ENCODE measurements at regions not wholly inside any gene's neighbourhood (a gene's known extent, or its start where the extent isn't known, plus 50 kb on each side); places are given as distances from the start of the nearest gene placed in this dataset.
"Not testable (repeated sequence)": the region's sequence is repeated elsewhere in the genome, so short reads cannot be mapped to it uniquely, and the experiment has no call there.

DNA sequence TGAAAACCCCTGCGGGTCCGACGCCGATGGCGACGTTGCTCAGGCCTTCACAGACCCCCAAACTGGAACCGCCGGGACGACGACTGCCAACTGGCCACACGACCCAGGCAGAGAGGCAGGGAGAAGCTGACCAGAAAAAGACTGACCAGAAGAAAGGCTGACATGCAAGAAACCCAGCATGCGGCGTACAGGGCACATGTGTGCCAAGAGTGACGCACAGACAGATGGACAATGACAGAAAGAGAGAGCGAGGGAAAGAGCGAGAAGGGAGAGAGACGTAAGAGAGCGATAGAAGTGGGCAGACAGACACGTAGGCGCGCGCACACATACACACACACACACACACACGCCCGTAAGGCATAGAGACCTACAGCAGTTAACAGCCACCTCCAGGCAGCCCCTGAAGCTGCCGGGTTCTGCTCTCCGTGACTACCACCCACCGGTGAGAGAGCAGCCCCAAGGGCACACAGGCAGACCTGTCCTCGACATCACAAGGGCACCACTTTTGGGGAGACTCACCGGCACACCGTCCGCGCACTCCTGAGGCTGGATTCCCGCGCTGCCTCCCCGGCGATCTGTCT lies 67.2 kb upstream of the ZNF527 start:
- DNase-seq (ENCODE audit: low read depth in 2 of 2): no peak

DNA sequence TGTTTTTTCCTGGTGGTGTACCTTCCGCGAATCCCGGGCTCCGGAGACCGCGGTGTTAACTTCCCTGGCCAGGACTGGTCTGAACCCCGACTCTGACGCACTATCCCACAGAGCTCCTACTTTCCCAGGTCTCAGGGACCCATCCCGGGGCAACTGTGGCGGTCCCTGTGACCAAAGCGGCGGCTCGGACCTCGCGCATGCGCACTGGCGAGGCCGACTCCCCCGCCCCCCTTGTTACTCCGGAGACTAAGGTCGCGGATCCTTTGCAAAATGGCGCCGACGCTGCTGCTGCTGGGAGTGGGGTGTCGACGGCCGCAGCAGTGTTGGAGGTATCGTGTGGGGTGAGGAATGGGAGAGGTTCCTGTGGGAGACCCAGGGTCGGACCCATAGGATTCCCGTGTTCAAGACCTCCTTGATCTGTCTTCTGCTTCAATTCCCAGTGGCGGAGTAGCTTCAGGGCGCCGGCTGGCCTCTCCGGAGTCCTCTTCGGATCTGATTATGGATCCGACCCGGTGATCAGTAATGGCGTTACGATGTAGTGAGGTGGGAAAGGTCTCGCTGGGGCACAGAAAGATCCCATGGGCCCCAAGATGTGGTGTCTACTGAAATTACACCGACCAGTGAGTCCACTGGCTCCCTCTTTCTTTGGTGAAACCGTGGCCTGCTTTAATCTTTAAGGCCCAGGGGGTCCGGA lies 66.6 kb upstream of the ZNF527 start:
- DNase-seq (ENCODE audit: low read depth in 2 of 2): no peak

DNA sequence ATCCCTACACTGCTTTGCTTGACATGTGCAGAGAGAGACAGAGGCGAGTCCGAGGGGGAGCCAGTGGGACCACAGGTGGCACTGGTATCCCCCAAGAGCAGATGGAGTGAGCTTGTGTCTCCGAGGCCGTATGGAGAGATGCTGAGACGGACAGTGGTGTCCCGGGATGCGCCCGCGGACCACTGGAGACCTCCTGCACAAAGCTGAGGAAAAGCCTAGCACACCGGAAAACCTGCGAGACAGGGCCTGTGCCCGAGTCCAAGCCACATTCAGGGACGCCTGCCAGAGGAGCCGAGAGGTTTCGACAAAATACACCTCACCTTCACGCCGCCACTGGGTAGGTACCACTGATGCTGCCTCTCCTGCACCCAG lies 66.0 kb upstream of the ZNF527 start:
- no peak for DNase-seq (ENCODE audit: low read depth in 2 of 2)

DNA sequence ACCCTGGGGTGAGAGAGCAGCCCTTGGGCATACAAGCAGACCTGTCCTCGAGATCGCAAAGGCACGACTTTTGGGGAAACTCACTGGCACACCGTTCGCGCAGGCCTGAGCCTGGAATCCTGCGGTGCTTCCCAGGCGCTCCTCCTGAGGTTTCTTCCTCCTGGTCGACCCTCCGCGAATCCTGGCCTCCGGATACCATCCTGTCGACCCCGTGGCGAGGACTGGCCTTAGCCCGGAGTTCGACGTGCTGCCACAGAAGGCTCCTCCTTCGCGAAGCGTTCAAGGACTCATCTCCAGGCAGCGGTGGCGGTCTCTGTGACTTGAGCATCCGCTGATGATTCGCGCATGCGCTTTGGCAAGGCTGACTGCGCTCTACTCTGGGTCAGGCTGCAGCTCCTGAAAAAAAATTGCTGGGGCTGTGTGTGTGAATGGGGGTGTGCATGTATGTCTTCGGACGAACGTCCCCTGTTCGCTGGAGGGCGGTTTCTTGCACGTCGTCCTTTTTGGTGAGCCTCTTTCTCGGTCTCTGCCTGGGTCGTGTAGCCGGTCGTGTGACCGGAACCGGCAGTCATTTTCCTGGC lies 64.4 kb upstream of the ZNF527 start:
- DNase-seq (ENCODE audit: low read depth in 2 of 2): no peak

DNA sequence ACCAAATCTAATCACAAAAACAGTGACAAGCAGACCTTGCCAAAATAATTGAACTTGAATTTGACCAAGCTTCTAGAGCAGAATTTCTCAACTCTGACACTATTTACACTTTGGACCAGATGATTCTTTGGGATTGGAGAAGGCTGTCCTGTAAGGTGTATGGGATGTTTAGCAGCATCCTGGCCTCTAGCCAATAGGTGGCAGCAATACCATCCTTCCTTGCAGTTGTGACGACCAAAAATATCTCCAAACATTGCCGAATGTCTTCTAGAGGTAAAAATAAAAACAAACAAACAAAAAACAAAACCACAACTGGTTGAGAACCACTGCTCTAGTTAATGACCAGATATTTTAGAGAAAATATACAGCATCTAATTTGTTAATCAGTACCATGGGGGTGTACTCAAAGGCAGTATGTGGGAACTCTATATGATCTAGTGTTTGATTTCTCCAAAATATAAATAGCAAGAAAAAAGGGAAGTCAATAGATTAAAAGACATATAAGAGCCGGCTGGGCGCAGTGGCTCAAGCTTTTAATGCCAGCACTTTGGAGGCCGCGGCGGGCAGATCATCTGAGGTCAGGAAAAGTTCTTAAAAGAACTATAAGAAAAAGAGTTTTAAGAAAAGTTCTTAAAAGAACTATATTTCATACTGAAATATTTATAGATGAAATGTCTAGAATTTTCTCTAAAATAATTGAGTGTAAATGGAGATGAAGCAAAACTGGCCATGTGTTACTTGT lies 60.9 kb upstream of the ZNF527 start:
- no peak for DNase-seq (ENCODE audit: low read depth in 2 of 2)

DNA sequence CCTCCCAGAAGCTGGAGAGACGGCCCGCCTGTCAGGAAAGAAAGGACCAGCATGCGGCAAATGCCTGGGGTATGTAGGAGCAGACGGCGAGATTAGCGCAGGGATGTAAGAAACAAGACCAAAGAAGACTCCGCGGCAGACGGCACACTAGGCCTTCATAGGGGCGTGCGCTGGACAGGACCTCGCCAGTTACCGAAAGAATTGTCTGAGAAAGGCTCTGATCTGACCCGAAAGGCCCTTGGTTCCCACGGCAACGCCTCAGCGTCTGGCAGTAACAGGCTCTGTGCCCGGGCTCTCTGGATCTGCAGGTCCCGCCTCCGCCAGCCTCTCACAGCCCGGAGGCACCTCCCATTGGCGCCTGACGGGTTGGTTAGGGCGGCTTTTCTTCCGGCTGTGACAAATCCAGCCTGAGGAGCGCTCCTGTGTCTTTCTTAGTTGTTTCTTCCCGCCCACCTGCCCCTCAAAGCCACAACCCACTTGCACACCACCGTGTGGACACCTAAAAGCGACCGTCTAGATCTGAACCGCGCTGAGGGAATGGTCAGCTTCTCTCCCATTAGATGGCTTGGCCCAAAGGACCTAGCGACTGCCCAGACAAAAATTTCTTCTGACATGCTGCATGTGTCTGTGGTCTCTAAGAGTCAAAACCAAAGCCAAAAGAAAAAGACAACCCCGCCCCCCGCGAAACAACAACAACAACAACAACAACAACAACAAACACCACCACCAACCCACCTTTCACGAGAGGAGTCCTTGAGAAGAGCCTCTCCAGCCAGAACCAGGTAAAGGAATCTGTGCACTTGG lies 58.2 kb upstream of the ZNF527 start:
- peak in 1 of 2 donors; percentile 26 for DNase-seq (ENCODE audit: low read depth in 2 of 2)

DNA sequence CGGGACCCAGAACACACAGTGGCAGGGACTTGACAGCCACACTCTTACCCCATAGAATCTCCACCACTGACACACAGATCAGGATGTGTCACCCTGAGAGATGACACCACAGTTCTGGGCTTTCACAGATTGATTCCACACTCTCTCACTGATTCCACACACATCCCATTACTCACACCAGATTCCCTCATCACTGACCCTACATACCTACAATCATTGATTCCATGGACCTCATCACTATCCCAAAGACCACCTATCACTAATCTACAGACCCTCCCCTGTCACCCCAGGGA lies 57.6 kb upstream of the ZNF527 start:
- no peak for DNase-seq (ENCODE audit: low read depth in 2 of 2)

DNA sequence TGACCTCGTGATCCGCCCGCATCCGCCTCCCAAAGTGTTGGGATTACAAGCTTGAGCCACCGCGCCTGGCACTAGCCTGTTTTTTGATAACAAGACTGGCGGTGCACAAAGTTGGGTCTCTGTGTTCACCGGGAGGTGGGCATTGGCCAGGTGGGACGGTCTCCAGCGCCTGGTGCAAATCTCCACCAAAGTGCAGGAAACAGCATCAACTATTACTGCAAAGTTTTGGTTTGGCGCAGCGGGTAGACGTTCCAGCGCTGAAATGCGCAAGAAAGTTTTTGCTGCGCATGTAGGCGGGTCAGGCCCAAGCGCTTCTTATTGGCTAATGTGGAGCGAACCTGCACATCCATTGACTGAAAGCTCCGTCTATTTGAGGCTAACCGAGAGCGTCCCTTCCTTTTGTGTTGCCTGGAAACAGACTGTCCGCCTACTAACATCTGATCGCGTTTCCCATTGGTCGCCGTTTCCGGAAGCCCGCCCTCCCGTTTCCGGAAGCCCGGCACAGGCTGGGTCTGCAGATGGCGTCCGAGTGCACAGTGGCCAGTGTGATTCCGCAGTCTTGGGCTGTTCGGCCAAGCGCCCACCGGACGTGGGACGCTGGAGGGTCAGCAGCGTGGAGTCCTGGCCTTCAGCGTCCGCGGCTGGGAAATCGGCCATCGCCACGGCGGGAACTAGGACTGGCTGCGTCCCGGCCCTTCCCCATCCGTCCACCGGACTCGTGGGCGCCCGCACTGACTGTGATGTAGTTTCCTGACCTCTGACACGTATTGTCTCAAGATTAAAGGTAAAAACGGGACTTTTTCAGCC lies 53.3 kb upstream of the ZNF527 start:
- DNase-seq (ENCODE audit: low read depth in 2 of 2): peak; percentile 79 to 84

DNA sequence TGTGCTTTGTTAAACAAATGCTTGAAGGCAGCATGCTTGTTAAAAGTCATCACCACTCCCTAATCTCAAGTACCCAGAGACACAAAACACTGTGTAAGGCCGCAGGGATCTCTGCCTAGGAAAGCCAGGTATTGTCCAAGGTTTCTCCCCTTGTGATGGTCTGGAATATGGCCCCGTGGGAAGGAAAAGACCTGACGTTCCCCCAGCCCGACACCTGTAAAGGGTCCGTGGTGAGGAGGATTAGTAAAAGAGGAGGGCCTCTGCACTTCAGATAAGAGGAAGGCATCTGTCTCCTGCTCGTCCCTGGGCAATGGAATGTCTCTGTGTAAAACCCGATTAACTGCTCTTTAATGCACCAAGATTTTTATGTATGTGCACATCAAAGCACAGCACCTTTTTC lies 49.9 kb upstream of the ZNF527 start:
- not testable (repeated sequence) for DNase-seq (ENCODE audit: low read depth in 2 of 2)

Data from stimulated activated CD8-positive, alpha-beta memory T cell treated with anti-CD3 and anti-CD28 coated beads, Interleukin-2, amount 100 ng/mL, for 48 hours (primary cell).